HepG2 (cell line): ENCODE measurements at regions not wholly inside any gene's neighbourhood (a gene's known extent, or its start where the extent isn't known, plus 50 kb on each side); places are given as distances from the start of the nearest gene placed in this dataset.

Experiments
- ATAC-seq: fragments of 200-7000 bp; cut with Tn5 transposase; 3 replicates; pipeline ENCODE4 v1.9.1; 2020; ENCODE audit warnings: mild to moderate bottlenecking, moderate library complexity
- BruUV-seq: library from RNA; stranded (reverse); fragments of 400-500 nt; replicated peaks from 2 replicates; lab custom pipeline; 2021; lab: Mats Ljungman, UMichigan
- CTCF ChIA-PET: fragments of 300-600 bp; formaldehyde crosslinking; extraction: SDS; loops from one replicate; lab custom pipeline; 2021; ENCODE audit warnings: low total read pairs, inconsistent platforms, low intra/inter-chr PET ratio; lab: Yijun Ruan, JAX
- POLR2A ChIA-PET: fragments of 350-600 bp; sonication (Branson Sonifier 250); formaldehyde crosslinking; loops from one replicate; lab custom pipeline; 2020; ENCODE audit warnings: antibody characterized with exemption, inconsistent platforms; lab: Yijun Ruan, JAX
- DNase-seq: peaks from one replicate; pipeline ENCODE4 v3.0.0-alpha.2; 2015; ENCODE audit warnings: low spot score
- FAIRE-seq: peaks from 3 replicates; lab custom pipeline; 2011; peaks lifted over from hg19 to GRCh38; lab: Jason Lieb, UNC
- H2AFZ ChIP-seq: one replicate; pipeline ENCODE4 v1.6.1; 2011; ENCODE audit warnings: low read length, inconsistent platforms
- H3K27ac ChIP-seq: fragments of 300-600 bp; 3 replicates; pipeline ENCODE4 v1.8.0; 2011; ENCODE audit warnings: mixed run types, mild to moderate bottlenecking, mixed read lengths, low read length, inconsistent platforms; ENCODE audit not compliant: insufficient read depth; ENCODE audit errors: extremely low read length
- H3K27me3 ChIP-seq, 2 experiments: fragments of 200-600 bp in 1 of 2; 2 replicates in 1 of 2; 3 replicates in 1 of 2; pipeline versions ENCODE4 v1.6.0 to v1.8.0; 2011; ENCODE audit warnings: low read length in 2 of 2, mild to moderate bottlenecking in 2 of 2, moderate library complexity in 2 of 2, inconsistent platforms in 1 of 2; ENCODE audit not compliant: insufficient read depth in 2 of 2, control insufficient read depth in 1 of 2
- H3K36me3 ChIP-seq, 2 experiments: fragments of 200-600 bp in 1 of 2; replicated peaks in 1 of 2; 2 replicates in 1 of 2; 3 replicates in 1 of 2; pipeline versions ENCODE4 v1.5.1 to v1.8.0; 2011; ENCODE audit warnings: low read length in 2 of 2, inconsistent platforms in 1 of 2; ENCODE audit not compliant: insufficient read depth in 2 of 2, control insufficient read depth in 1 of 2
- H3K4me1 ChIP-seq: 2 replicates; pipeline ENCODE4 v1.5.1; 2012; ENCODE audit warnings: low read length, inconsistent platforms; ENCODE audit not compliant: insufficient read depth
- H3K4me2 ChIP-seq: 2 replicates; pipeline ENCODE4 v1.6.0; 2011; ENCODE audit warnings: low read depth, low read length, inconsistent platforms
- H3K4me3 ChIP-seq, 3 experiments: fragments of 200-600 bp in 1 of 3; sonication (generic), shearing (Covaris generic) in 1 of 3; replicated peaks in 1 of 3; 2 replicates each; pipeline ENCODE4 v1.5.1; 2011 to 2016; ENCODE audit warnings: low read length in 3 of 3, inconsistent platforms in 2 of 3, low read depth in 2 of 3, mild to moderate bottlenecking in 2 of 3, control low read depth in 1 of 3, mixed read lengths in 1 of 3; ENCODE audit not compliant: insufficient read depth in 1 of 3
- H3K79me2 ChIP-seq: one replicate; pipeline ENCODE4 v1.6.1; 2011; ENCODE audit warnings: low read length, inconsistent platforms; ENCODE audit not compliant: insufficient read depth
- H3K9ac ChIP-seq: 2 replicates; pipeline ENCODE4 v1.6.0; 2011; ENCODE audit warnings: mild to moderate bottlenecking, low read depth, low read length, inconsistent platforms; ENCODE audit not compliant: insufficient read depth
- H3K9me3 ChIP-seq: 2 replicates; pipeline ENCODE4 v1.5.1; 2012; ENCODE audit warnings: mild to moderate bottlenecking, low read length
- H4K20me1 ChIP-seq: 2 replicates; pipeline ENCODE4 v1.6.0; 2011; ENCODE audit warnings: inconsistent platforms, mild to moderate bottlenecking, low read length, moderate library complexity; ENCODE audit not compliant: insufficient read depth
- BHLHE40 ChIP-seq: IDR thresholded peaks from 2 replicates; pipeline ENCODE4 v1.6.1; 2011; ENCODE audit warnings: low read length, improper control_type of control experiment
- ZNF607 ChIP-seq: sonication (generic); formaldehyde crosslinking; IDR thresholded peaks from 2 replicates; pipeline ENCODE4 v1.5.1; 2020; ENCODE audit warnings: missing genetic modification reagents, mild to moderate bottlenecking, borderline replicate concordance
- ZNF775 ChIP-seq: sonication (generic); formaldehyde crosslinking; IDR thresholded peaks from 2 replicates; pipeline ENCODE4 v1.4.0; 2020; ENCODE audit warnings: missing genetic modification reagents, mild to moderate bottlenecking, moderate library complexity, borderline replicate concordance
- WGBS: methylation state at CpG from one replicate; pipeline ENCODE4 v1.1.6; 2017; ENCODE audit warnings: low lambda C conversion rate; 5-methylcytosine and 5-hydroxymethylcytosine counted together
- in situ Hi-C: cut with HindIII; loops from 2 replicates; pipeline ENCODE4 v1.10.0; 2017; ENCODE audit warnings: low pct_unique_long_range_greater_than_20kb; ENCODE audit not compliant: extremely low pct_ligation_motif_present
- intact Hi-C: fragments of 100-400 bp; cut with micrococcal nuclease; formaldehyde crosslinking; loops from one replicate; pipeline ENCODE4 v1.10.0; 2022; ENCODE audit not compliant: unreplicated experiment
- TF ChIP-seq, protein P1 (sequence below): sonication (generic); formaldehyde crosslinking; IDR thresholded peaks from 2 replicates; pipeline ENCODE4 v1.4.0; 2020; ENCODE audit warnings: missing genetic modification reagents
- TF ChIP-seq, protein P2 (sequence below): sonication (generic); formaldehyde crosslinking; IDR thresholded peaks from 2 replicates; pipeline ENCODE4 v1.8.1; 2023; ENCODE audit warnings: mild to moderate bottlenecking, missing genetic modification reagents

DNA sequence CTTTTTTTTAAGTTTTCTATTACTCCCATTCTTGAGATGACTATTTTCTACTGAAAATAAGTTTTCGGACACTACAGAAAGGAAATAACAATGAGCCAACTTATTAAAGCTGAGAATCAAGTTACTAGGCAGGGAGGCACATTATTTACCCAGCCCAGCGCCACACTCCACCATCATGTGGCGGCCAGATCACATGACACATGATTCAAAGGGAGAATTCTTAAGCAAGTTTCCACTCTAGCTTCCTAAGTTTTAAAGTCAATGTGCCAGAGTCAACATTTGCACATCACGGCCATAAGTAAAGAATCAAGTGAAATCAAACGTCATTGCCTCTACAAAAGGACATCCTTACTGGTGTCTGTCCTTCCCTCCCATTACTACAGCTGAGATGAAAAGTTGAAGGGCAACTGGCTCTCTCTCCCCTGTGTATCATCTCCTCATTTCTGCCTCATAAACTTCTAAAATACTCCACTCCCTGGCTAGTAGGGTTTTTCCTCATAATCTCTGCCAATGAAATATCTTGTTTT lies 81.7 kb downstream of the KLF12 start:
- ATAC-seq: no peak
- Histone ChIP-seq H3K79me2 (no peaks in the 10 kb centered on the region), H2AFZ (no peak overlapping the region), H3K4me2 (no peak overlapping the region), H3K4me1 (0 out of 2 replicates have a peak, but pooled peaks cover 6% of the 10 kb centered on the region), H3K36me3 (no peaks in the 10 kb centered on the region), H3K9ac (no peak overlapping the region), H3K4me3 (no peak overlapping the region), H4K20me1 (no peaks in the 10 kb centered on the region), H3K27ac (no peak overlapping the region), H3K27me3 (no peaks in the 10 kb centered on the region), H3K9me3 (no peaks in the 10 kb centered on the region)
- intact Hi-C loops: no loop called here
- FAIRE-seq: no peak
- ChIA-PET CTCF (no interaction called here), POLR2A (no interaction called here)
- in situ Hi-C loops: no loop called here
- DNase-seq: peak; percentile 13
- no TSS peak for BruUV-seq
- WGBS: 51% methylated on average over 5 of the region's 5 CpGs
- TF ChIP-seq, protein P1, sequence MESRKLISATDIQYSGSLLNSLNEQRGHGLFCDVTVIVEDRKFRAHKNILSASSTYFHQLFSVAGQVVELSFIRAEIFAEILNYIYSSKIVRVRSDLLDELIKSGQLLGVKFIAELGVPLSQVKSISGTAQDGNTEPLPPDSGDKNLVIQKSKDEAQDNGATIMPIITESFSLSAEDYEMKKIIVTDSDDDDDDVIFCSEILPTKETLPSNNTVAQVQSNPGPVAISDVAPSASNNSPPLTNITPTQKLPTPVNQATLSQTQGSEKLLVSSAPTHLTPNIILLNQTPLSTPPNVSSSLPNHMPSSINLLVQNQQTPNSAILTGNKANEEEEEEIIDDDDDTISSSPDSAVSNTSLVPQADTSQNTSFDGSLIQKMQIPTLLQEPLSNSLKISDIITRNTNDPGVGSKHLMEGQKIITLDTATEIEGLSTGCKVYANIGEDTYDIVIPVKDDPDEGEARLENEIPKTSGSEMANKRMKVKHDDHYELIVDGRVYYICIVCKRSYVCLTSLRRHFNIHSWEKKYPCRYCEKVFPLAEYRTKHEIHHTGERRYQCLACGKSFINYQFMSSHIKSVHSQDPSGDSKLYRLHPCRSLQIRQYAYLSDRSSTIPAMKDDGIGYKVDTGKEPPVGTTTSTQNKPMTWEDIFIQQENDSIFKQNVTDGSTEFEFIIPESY: peak; percentile 71
- TF ChIP-seq, protein P2, sequence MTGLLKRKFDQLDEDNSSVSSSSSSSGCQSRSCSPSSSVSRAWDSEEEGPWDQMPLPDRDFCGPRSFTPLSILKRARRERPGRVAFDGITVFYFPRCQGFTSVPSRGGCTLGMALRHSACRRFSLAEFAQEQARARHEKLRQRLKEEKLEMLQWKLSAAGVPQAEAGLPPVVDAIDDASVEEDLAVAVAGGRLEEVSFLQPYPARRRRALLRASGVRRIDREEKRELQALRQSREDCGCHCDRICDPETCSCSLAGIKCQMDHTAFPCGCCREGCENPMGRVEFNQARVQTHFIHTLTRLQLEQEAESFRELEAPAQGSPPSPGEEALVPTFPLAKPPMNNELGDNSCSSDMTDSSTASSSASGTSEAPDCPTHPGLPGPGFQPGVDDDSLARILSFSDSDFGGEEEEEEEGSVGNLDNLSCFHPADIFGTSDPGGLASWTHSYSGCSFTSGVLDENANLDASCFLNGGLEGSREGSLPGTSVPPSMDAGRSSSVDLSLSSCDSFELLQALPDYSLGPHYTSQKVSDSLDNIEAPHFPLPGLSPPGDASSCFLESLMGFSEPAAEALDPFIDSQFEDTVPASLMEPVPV: no peak
- no peak for TF ChIP-seq ZNF607 (CRISPR knock-in tag)
- TF ChIP-seq ZNF775: no peak
- TF ChIP-seq BHLHE40: no peak
